AG04449 (cell line): ENCODE measurements at regions not wholly inside any gene's neighbourhood (a gene's known extent, or its start where the extent isn't known, plus 50 kb on each side); places are given as distances from the start of the nearest gene placed in this dataset.

Experiments
- CTCF ChIA-PET: fragments of 350-600 bp; formaldehyde crosslinking; extraction: SDS; loops from one replicate; lab custom pipeline; 2021; ENCODE audit warnings: antibody characterized with exemption; lab: Yijun Ruan, JAX
- POLR2A ChIA-PET: fragments of 400-600, 350-600 bp; formaldehyde crosslinking; extraction: SDS; loops from one replicate; lab custom pipeline; 2020; ENCODE audit warnings: antibody characterized with exemption, inconsistent platforms; lab: Yijun Ruan, JAX
- DNase-seq: peaks from one replicate; pipeline ENCODE4 v3.0.0-alpha.2; 2010; ENCODE audit warnings: low read depth, low spot score
- H3K4me3 ChIP-seq: 2 replicates; pipeline ENCODE4 v1.5.1; 2011; ENCODE audit warnings: low read depth, mild to moderate bottlenecking, control low read depth, low read length
- TF ChIP-seq, protein P1 (sequence below): IDR thresholded peaks from one replicate; pipeline ENCODE4 v1.5.1; 2011; ENCODE audit warnings: mild to moderate bottlenecking, moderate library complexity, low read length, control low read depth, inconsistent platforms; ENCODE audit not compliant: insufficient read depth; ENCODE audit errors: missing control alignments

DNA sequence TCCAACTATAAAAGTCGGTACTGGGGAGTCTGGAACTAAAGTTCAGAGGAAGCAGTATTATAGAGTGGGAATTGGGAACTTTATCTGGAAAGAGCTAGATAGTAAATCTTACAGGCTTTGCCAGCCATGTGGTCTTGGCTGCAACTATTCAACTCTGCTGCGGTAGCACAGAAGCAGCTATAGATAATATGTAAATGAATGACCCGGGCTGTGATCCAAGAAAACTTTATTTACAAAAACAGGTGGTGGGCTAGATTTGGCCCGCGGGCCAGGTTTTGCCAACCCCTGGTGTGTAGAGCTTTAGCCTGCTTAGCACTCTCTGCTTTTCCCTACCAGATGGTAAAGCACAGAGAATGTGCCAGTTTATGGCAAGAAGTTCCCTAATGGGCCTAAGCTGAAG, 70.8 kb downstream of the TNP1 start:
- no peak for DNase-seq
- TF ChIP-seq, protein P1, sequence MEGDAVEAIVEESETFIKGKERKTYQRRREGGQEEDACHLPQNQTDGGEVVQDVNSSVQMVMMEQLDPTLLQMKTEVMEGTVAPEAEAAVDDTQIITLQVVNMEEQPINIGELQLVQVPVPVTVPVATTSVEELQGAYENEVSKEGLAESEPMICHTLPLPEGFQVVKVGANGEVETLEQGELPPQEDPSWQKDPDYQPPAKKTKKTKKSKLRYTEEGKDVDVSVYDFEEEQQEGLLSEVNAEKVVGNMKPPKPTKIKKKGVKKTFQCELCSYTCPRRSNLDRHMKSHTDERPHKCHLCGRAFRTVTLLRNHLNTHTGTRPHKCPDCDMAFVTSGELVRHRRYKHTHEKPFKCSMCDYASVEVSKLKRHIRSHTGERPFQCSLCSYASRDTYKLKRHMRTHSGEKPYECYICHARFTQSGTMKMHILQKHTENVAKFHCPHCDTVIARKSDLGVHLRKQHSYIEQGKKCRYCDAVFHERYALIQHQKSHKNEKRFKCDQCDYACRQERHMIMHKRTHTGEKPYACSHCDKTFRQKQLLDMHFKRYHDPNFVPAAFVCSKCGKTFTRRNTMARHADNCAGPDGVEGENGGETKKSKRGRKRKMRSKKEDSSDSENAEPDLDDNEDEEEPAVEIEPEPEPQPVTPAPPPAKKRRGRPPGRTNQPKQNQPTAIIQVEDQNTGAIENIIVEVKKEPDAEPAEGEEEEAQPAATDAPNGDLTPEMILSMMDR = no peak
- ChIA-PET CTCF (interaction anchor here (0.6 to 1.8 kb wide), 2 partner anchors 9 to 13 kb away, joined by 3 to 6 read pairs; no protein-coding TSS in a partner anchor), POLR2A (interaction anchor here (1.0 kb wide), 1 partner anchor 605 kb away, joined by 3 read pairs; no protein-coding TSS in a partner anchor)
- no peak overlapping the region for H3K4me3 ChIP-seq

DNA sequence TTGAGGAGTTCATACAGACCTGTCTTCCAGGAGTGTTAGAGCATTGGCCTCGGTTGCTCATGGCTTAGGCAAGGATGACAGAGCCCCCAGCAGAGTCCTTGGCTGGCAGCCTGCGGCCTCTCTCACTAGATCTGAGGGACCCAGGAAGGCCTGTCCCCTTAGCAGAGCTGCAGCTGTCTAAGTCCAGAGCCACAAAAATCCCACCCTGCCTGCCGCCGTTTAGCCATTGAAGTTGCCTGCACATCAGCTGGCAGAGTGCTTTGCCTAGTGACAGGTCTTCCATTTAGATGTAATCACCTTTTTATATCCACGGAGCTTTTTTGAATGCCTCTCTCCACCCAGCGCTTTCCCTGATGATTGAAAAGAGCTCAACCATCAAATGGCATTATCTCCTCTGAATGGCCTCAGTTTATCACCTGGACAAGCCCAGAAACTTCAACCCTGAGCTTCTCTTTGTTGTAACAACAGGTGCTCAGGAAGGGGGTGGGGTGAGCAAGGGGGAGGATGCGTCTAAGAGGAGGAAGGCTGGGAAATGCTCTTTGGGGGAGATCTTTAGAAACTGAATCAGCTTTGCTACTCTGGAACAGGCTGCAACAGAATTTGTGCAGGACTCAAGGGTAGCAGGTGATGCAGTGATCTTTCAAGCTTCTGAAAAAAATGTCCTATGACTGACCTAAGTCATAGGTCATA, 71.9 kb downstream of the TNP1 start:
- no peak overlapping the region for H3K4me3 ChIP-seq
- POLR2A ChIA-PET = no interaction called here
- TF ChIP-seq, protein P1 = no peak
- CTCF ChIA-PET = interaction anchor here (0.6 to 1.8 kb wide), 6 partner anchors 8 to 90 kb away, joined by 3 to 6 read pairs (median 4); no protein-coding TSS in a partner anchor
- no peak for DNase-seq

DNA sequence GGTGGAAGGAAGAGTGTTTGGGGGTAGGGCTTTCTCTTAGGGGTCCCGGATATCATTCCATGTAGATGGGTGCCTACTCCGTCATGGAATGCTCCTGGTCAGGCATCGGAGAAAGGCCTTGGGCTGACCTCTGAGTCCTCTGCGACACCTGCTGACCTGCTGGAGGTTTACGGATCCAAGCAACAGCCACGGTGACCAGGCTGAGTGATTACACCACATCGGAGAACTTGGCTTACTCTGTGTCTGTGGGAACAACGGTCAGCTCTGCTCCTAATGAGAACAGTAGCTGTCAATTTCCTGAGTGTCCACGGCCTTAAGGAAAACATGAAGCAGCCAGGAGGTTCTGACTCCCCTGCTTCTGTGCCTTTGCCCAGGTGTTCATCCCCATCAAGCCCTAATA, 73.2 kb downstream of the TNP1 start:
- no peak overlapping the region for H3K4me3 ChIP-seq
- TF ChIP-seq, protein P1 = no peak
- CTCF ChIA-PET = no interaction called here
- POLR2A ChIA-PET = no interaction called here
- DNase-seq = no peak

DNA sequence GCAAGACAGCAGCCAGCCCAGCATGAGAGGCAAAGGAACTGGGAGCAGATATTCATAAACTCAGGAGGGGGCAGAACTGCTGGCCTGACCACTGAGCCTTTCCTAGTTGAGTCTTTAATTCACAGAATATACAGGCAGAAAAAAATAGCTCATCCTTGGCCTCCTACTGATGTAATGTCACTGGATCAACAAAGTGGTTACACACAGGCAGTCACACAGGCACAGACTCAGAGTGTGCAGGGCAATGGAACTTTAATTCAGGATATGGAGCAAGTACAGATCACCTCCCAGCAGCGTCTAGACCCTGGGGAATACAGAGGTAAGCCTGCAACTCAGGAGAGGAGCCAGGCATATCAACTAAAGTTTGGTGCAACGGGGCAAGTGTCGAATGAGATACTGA, 75.4 kb downstream of the TNP1 start:
- ChIA-PET POLR2A (no interaction called here), CTCF (no interaction called here)
- TF ChIP-seq, protein P1 = no peak
- no peak for DNase-seq
- H3K4me3 ChIP-seq = no peak overlapping the region

DNA sequence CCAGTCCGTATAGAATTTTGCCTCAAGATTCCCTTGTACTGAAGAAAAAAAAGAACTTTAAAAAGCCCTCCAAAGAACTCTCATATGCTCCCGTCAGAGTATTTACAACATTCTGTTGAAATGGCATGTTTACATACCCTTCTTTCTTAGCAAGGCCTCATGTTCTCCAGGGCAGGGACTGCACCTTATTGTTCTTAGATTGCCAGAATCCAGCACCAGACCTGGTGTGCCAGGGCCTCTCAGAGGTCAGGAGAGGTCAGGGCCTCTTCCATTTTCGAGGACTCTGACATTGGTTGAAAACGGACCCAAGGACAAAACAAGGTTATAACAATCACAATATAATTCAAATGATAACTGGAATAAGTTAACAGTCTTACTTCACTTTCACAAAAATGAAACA, 78.2 kb downstream of the TNP1 start:
- no peak overlapping the region for H3K4me3 ChIP-seq
- TF ChIP-seq, protein P1 = no peak
- DNase-seq = no peak
- ChIA-PET CTCF (no interaction called here), POLR2A (no interaction called here)

DNA sequence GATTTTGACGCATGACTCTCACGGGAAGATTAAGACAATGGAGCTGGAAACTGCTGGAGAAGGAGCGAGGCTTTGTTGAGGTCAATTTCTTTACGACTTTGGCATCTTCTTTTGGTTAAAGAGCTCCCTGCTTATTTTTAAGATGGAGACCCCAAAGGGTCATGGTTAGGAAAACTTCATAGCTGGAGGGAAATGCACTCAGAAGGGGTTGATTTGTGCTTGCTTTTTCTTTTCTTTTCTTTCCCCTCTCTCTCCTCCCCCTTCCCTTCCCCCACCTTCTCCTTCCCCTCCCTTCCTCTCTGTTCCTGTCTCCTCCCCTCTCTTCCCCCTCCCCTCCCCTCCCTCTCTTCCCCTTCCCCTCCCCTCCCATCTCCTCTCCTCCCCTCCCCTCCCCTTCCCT, 79.0 kb downstream of the TNP1 start:
- H3K4me3 ChIP-seq = no peak overlapping the region
- DNase-seq = no peak
- ChIA-PET POLR2A (no interaction called here), CTCF (interaction anchor here (2.3 kb wide), 1 partner anchor 8 kb away, joined by 6 read pairs; no protein-coding TSS in a partner anchor)
- TF ChIP-seq, protein P1 = no peak
